ENCODE measurements at regions not wholly inside any gene's neighbourhood (a gene's known extent, or its start where the extent isn't known, plus 50 kb on each side); places are given as distances from the start of the nearest gene placed in this dataset.

DNA sequence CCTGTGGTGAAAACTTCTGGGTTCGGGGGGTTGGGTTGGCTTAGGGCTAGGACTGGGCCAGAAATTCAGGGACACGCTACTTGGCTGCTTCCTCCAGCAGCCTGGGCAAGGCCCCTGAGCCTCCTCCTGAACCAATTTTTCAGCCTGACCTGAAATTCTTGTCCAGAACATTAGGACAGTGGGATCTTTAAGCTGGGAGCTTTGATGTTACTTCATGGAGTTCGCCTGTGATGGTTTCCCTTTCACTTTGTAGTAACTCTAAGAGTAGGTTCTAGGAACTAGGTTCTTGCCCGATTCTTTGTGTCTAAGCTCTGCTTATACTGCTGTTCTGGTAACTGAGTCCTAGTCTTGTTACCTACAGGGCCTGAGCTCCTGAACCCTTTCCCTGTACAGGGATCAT lies 75.3 kb downstream of the S1PR1 start:
- no peak overlapping the region for H3K27ac ChIP-seq (ENCODE audit: low read length)
- no peak for TF ChIP-seq SIN3A (IDR thresholded peaks at IDR 0.05; ENCODE audit: borderline replicate concordance, insufficient read depth, low read depth, low read length)
- TF ChIP-seq, protein P1, sequence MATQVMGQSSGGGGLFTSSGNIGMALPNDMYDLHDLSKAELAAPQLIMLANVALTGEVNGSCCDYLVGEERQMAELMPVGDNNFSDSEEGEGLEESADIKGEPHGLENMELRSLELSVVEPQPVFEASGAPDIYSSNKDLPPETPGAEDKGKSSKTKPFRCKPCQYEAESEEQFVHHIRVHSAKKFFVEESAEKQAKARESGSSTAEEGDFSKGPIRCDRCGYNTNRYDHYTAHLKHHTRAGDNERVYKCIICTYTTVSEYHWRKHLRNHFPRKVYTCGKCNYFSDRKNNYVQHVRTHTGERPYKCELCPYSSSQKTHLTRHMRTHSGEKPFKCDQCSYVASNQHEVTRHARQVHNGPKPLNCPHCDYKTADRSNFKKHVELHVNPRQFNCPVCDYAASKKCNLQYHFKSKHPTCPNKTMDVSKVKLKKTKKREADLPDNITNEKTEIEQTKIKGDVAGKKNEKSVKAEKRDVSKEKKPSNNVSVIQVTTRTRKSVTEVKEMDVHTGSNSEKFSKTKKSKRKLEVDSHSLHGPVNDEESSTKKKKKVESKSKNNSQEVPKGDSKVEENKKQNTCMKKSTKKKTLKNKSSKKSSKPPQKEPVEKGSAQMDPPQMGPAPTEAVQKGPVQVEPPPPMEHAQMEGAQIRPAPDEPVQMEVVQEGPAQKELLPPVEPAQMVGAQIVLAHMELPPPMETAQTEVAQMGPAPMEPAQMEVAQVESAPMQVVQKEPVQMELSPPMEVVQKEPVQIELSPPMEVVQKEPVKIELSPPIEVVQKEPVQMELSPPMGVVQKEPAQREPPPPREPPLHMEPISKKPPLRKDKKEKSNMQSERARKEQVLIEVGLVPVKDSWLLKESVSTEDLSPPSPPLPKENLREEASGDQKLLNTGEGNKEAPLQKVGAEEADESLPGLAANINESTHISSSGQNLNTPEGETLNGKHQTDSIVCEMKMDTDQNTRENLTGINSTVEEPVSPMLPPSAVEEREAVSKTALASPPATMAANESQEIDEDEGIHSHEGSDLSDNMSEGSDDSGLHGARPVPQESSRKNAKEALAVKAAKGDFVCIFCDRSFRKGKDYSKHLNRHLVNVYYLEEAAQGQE (IDR thresholded peaks at IDR 0.05; ENCODE audit: insufficient read depth in 1 of 2, low read depth in 2 of 2, low read length in 1 of 2) = no peak
- TF ChIP-seq, protein P2, sequence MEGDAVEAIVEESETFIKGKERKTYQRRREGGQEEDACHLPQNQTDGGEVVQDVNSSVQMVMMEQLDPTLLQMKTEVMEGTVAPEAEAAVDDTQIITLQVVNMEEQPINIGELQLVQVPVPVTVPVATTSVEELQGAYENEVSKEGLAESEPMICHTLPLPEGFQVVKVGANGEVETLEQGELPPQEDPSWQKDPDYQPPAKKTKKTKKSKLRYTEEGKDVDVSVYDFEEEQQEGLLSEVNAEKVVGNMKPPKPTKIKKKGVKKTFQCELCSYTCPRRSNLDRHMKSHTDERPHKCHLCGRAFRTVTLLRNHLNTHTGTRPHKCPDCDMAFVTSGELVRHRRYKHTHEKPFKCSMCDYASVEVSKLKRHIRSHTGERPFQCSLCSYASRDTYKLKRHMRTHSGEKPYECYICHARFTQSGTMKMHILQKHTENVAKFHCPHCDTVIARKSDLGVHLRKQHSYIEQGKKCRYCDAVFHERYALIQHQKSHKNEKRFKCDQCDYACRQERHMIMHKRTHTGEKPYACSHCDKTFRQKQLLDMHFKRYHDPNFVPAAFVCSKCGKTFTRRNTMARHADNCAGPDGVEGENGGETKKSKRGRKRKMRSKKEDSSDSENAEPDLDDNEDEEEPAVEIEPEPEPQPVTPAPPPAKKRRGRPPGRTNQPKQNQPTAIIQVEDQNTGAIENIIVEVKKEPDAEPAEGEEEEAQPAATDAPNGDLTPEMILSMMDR (IDR thresholded peaks at IDR 0.05) = no peak
- no peak for TF ChIP-seq TCF7L2 (IDR thresholded peaks at IDR 0.05; ENCODE audit: low read depth, low read length)
- no peak for TF ChIP-seq POLR2AphosphoS5 (IDR thresholded peaks at IDR 0.05; ENCODE audit: low read depth, low read length)
- no TSS peak for BruUV-seq (replicated peaks)
- no peak overlapping the region for H3K4me3 ChIP-seq (ENCODE audit: low read depth in 2 of 2, low read length in 2 of 2)
- in situ Hi-C loops (cut with HindIII; ENCODE audit: low pct_unique_long_range_greater_than_20kb, low sequenced_read_pairs) = no loop called here
- no peaks in the 10 kb centered on the region for H3K27me3 ChIP-seq (ENCODE audit: control insufficient read depth, insufficient read depth, low read length)
- no peaks in the 10 kb centered on the region; the same call in 1 of the 2 replicates for H3K4me1 ChIP-seq (ENCODE audit: control insufficient read depth, insufficient read depth, low read length)
- ATAC-seq = no peak
- H3K36me3 ChIP-seq (ENCODE audit: control insufficient read depth, insufficient read depth, low read length) = no peaks in the 10 kb centered on the region
- no peak for DNase-seq (ENCODE audit: low read depth, low spot score)
- POLR2A ChIA-PET = no interaction called here
- intact Hi-C loops (cut with micrococcal nuclease; ENCODE audit: unreplicated experiment) = loop anchor here (10.0 kb wide), 1 partner anchor 873 kb away; no protein-coding TSS in a partner anchor
- CTCF ChIA-PET = no interaction called here
- no peaks in the 10 kb centered on the region for H3K9me3 ChIP-seq (ENCODE audit: control insufficient read depth, insufficient read depth, low read depth, low read length)

DNA sequence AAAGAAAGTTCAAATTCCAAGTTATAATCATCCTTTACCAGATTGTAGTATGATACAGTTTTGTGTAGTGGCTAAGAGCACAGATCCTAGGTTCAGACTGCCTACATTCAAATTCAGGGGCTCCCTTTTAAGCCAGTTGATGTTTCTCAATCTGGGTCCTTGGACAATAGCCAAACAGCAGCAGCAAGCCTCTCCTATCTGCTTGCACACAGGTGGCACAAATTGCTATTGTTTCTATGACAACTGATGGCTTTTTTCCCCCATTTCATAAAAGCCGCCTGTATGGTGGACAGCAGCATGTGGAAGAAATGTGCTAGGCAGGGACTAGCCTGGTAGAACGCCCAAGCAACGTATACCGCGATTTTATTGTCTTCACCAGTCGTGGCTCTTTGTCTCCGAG lies 76.5 kb downstream of the S1PR1 start:
- in situ Hi-C loops (cut with HindIII; ENCODE audit: low pct_unique_long_range_greater_than_20kb, low sequenced_read_pairs) = no loop called here
- POLR2A ChIA-PET = no interaction called here

More for the DNA sequence above, 76.5 kb downstream of the S1PR1 start:
- Histone ChIP-seq H3K4me1 (ENCODE audit: control insufficient read depth, insufficient read depth, low read length) (no peaks in the 10 kb centered on the region; the same call in 1 of the 2 replicates), H3K27ac (ENCODE audit: low read length) (no peak overlapping the region), H3K9me3 (ENCODE audit: control insufficient read depth, insufficient read depth, low read depth, low read length) (no peaks in the 10 kb centered on the region), H3K27me3 (ENCODE audit: control insufficient read depth, insufficient read depth, low read length) (no peaks in the 10 kb centered on the region), H3K36me3 (ENCODE audit: control insufficient read depth, insufficient read depth, low read length) (no peaks in the 10 kb centered on the region), H3K4me3 (ENCODE audit: low read depth in 2 of 2, low read length in 2 of 2) (no peak overlapping the region)
- DNase-seq (ENCODE audit: low read depth, low spot score) (no peak), ATAC-seq (no peak)
- TF ChIP-seq POLR2AphosphoS5 (IDR thresholded peaks at IDR 0.05; ENCODE audit: low read depth, low read length) (no peak), SIN3A (IDR thresholded peaks at IDR 0.05; ENCODE audit: borderline replicate concordance, insufficient read depth, low read depth, low read length) (no peak), TCF7L2 (IDR thresholded peaks at IDR 0.05; ENCODE audit: low read depth, low read length) (no peak)
- TF ChIP-seq, protein P2 (IDR thresholded peaks at IDR 0.05) = no peak
- TF ChIP-seq, protein P1 (IDR thresholded peaks at IDR 0.05; ENCODE audit: insufficient read depth in 1 of 2, low read depth in 2 of 2, low read length in 1 of 2) = no peak
- CTCF ChIA-PET = no interaction called here
- intact Hi-C loops (cut with micrococcal nuclease; ENCODE audit: unreplicated experiment) = loop anchor here (10.0 kb wide), 1 partner anchor 871 kb away; no protein-coding TSS in a partner anchor
- BruUV-seq (replicated peaks) = no TSS peak

Measured in Panc1 (cell line).